Liver (tissue), 3 donors: ENCODE measurements at regions not wholly inside any gene's neighbourhood (a gene's known extent, or its start where the extent isn't known, plus 50 kb on each side); places are given as distances from the start of the nearest gene placed in this dataset.

ENCODE experiments used
- CTCF ChIP-seq: fragments of 150-350 bp; IDR thresholded peaks from 2 replicates; pipeline ENCODE4 v1.5.1; 2017; ENCODE audit warnings: improper control_type of control experiment, low read depth, low read length; ENCODE audit not compliant: missing input control
- JUND ChIP-seq, 2 donors: IDR thresholded peaks; 2 replicates each; pipeline ENCODE4 v1.6.1; 2016; ENCODE audit warnings: antibody characterized with exemption in 2 of 2
- RAD21 ChIP-seq, 2 donors: IDR thresholded peaks; 2 replicates each; pipeline ENCODE4 v1.6.1; 2016; ENCODE audit warnings: antibody characterized with exemption in 2 of 2, mild to moderate bottlenecking in 2 of 2
- TAF1 ChIP-seq: conservative IDR thresholded peaks from 2 replicates; pipeline ENCODE4 v1.6.1; 2016; ENCODE audit warnings: antibody characterized with exemption, mild to moderate bottlenecking
- YY1 ChIP-seq: IDR thresholded peaks from 2 replicates; pipeline ENCODE4 v1.6.1; 2016; ENCODE audit warnings: antibody characterized with exemption, mild to moderate bottlenecking
- TF ChIP-seq, protein P1 (sequence below): IDR thresholded peaks from 2 replicates; pipeline ENCODE4 v1.6.1; 2016; ENCODE audit warnings: antibody characterized with exemption
- donor health status: healthy.
- donor health status: healthy.

GRCh38 chr11:42837994-42838393 lies 473.8 kb upstream of the API5 start:
- TF ChIP-seq, protein P1, sequence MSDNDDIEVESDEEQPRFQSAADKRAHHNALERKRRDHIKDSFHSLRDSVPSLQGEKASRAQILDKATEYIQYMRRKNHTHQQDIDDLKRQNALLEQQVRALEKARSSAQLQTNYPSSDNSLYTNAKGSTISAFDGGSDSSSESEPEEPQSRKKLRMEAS, result no peak
- TF ChIP-seq RAD21 (IDR thresholded peaks at IDR 0.05) (no peak), YY1 (no peak), TAF1 (no peak), CTCF (no peak), JUND (IDR thresholded peaks at IDR 0.05) (no peak)
